ENCODE measurements at regions not wholly inside any gene's neighbourhood (a gene's known extent, or its start where the extent isn't known, plus 50 kb on each side); places are given as distances from the start of the nearest gene placed in this dataset.

- Histone ChIP-seq H3K36me3 (replicated peaks in 1 of 2; ENCODE audit: control extremely low read depth in 1 of 2, control insufficient read depth in 1 of 2, extremely low read depth in 1 of 2, insufficient read depth in 2 of 2, low read length in 1 of 2) (no peaks in the 10 kb centered on the region), H3K4me1 (ENCODE audit: control insufficient read depth in 2 of 2, insufficient read depth in 2 of 2, low read length in 2 of 2) (no peaks in the 10 kb centered on the region), H2AFZ (ENCODE audit: insufficient read depth, low read depth, low read length, poor library complexity, severe bottlenecking) (no peak overlapping the region), H4K20me1 (ENCODE audit: control insufficient read depth, insufficient read depth, low read length, poor library complexity, severe bottlenecking) (no peaks in the 10 kb centered on the region), H3K27ac (ENCODE audit: low read length in 2 of 2) (no peak overlapping the region), H3K9me3 (ENCODE audit: control extremely low read depth in 1 of 3, control insufficient read depth in 2 of 3, insufficient read depth in 1 of 3, low read length in 2 of 3) (no peaks in the 10 kb centered on the region), H3K9ac (ENCODE audit: low read length) (no peak overlapping the region), H3K4me3 (ENCODE audit: control extremely low read depth in 1 of 5, extremely low read depth in 1 of 5, insufficient read depth in 1 of 5, low read depth in 2 of 5, low read length in 4 of 5) (no peak overlapping the region), H3K27me3 (replicated peaks in 1 of 4; ENCODE audit: control extremely low read depth in 1 of 4, control insufficient read depth in 3 of 4, insufficient read depth in 4 of 4, low read length in 3 of 4) (no peaks in the 10 kb centered on the region), H3K79me2 (ENCODE audit: control insufficient read depth, insufficient read depth, low read length) (no peaks in the 10 kb centered on the region), H3K4me2 (replicated peaks; ENCODE audit: low read depth, low read length, poor library complexity, severe bottlenecking) (no peak overlapping the region)
- H3K4me1 Mint-ChIP-seq, result no peaks in the 10 kb centered on the region
- no peaks in the 10 kb centered on the region for H3K9me3 Mint-ChIP-seq (ENCODE audit: insufficient read depth)
- ATAC-seq (ENCODE audit: low read depth) (no peak), DNase-seq (no peak)
- intact Hi-C loops (cut with micrococcal nuclease), result no loop called here
- H3K27me3 Mint-ChIP-seq, result no peaks in the 10 kb centered on the region
- POLR2A ChIA-PET, result no interaction called here
- CTCF ChIA-PET, result no interaction called here
- WGBS (ENCODE audit: insufficient coverage), result no CpG with 5 or more reads among the region's 2 CpGs
- H3K27ac Mint-ChIP-seq, result no peak overlapping the region
- TF ChIP-seq EZH2 (IDR thresholded peaks at IDR 0.05; ENCODE audit: borderline replicate concordance, insufficient read depth, low read depth, low read length, poor library complexity, severe bottlenecking) (no peak), CTCF (IDR thresholded peaks at IDR 0.05) (no peak)
- no peak overlapping the region for H3K4me3 Mint-ChIP-seq
Observed at GRCh38 chr10:53543410-53543809, 770.8 kb upstream of the MBL2 start.

GRCh38 chr10:53537508-53537907 lies 764.9 kb upstream of the MBL2 start:
- H3K36me3 ChIP-seq (replicated peaks in 1 of 2; ENCODE audit: control extremely low read depth in 1 of 2, control insufficient read depth in 1 of 2, extremely low read depth in 1 of 2, insufficient read depth in 2 of 2, low read length in 1 of 2), result no peaks in the 10 kb centered on the region
- H3K4me1 Mint-ChIP-seq, result no peaks in the 10 kb centered on the region
- DNase-seq (no peak), ATAC-seq (ENCODE audit: low read depth) (no peak)
- intact Hi-C loops (cut with micrococcal nuclease), result no loop called here
- ChIA-PET POLR2A (no interaction called here), CTCF (no interaction called here)
- H3K27me3 ChIP-seq (replicated peaks in 1 of 4; ENCODE audit: control extremely low read depth in 1 of 4, control insufficient read depth in 3 of 4, insufficient read depth in 4 of 4, low read length in 3 of 4), result no peaks in the 10 kb centered on the region
- no peaks in the 10 kb centered on the region for H3K9me3 ChIP-seq (ENCODE audit: control extremely low read depth in 1 of 3, control insufficient read depth in 2 of 3, insufficient read depth in 1 of 3, low read length in 2 of 3)
- no peaks in the 10 kb centered on the region for H3K4me1 ChIP-seq (ENCODE audit: control insufficient read depth in 2 of 2, insufficient read depth in 2 of 2, low read length in 2 of 2)
- no peaks in the 10 kb centered on the region for H3K27me3 Mint-ChIP-seq
- no peak overlapping the region for H3K9ac ChIP-seq (ENCODE audit: low read length)
- no peak overlapping the region for H3K4me3 ChIP-seq (ENCODE audit: control extremely low read depth in 1 of 5, extremely low read depth in 1 of 5, insufficient read depth in 1 of 5, low read depth in 2 of 5, low read length in 4 of 5)
- no peaks in the 10 kb centered on the region for H3K9me3 Mint-ChIP-seq (ENCODE audit: insufficient read depth)
- H3K4me3 Mint-ChIP-seq, result no peak overlapping the region
- H3K27ac Mint-ChIP-seq, result no peak overlapping the region
- H4K20me1 ChIP-seq (ENCODE audit: control insufficient read depth, insufficient read depth, low read length, poor library complexity, severe bottlenecking), result no peaks in the 10 kb centered on the region
- H3K4me2 ChIP-seq (replicated peaks; ENCODE audit: low read depth, low read length, poor library complexity, severe bottlenecking), result no peak overlapping the region
- H3K79me2 ChIP-seq (ENCODE audit: control insufficient read depth, insufficient read depth, low read length), result no peaks in the 10 kb centered on the region
- H3K27ac ChIP-seq (ENCODE audit: low read length in 2 of 2), result no peak overlapping the region
- no peak for TF ChIP-seq EZH2 (IDR thresholded peaks at IDR 0.05; ENCODE audit: borderline replicate concordance, insufficient read depth, low read depth, low read length, poor library complexity, severe bottlenecking)
- no peak for TF ChIP-seq CTCF (IDR thresholded peaks at IDR 0.05)
- H2AFZ ChIP-seq (ENCODE audit: insufficient read depth, low read depth, low read length, poor library complexity, severe bottlenecking), result no peak overlapping the region

Data from B cell (primary cell).